Neuronal stem cell (in vitro differentiated cells): ENCODE measurements at regions not wholly inside any gene's neighbourhood (a gene's known extent, or its start where the extent isn't known, plus 50 kb on each side); places are given as distances from the start of the nearest gene placed in this dataset.

Experiments used
- DNase-seq: peaks from one replicate; pipeline ENCODE4 v3.0.0-alpha.2; 2013; ENCODE audit warnings: low spot score
- H2AFZ ChIP-seq: one replicate; pipeline ENCODE4 v1.6.1; 2013; ENCODE audit warnings: mild to moderate bottlenecking, low read length, inconsistent platforms
- H2AK5ac ChIP-seq: 2 replicates; pipeline ENCODE4 v1.6.1; 2013; ENCODE audit warnings: low read depth, mild to moderate bottlenecking, inconsistent platforms, low read length, moderate library complexity, mixed read lengths
- H2BK120ac ChIP-seq: 2 replicates; pipeline ENCODE4 v1.6.1; 2013; ENCODE audit warnings: low read depth, mild to moderate bottlenecking, inconsistent platforms, low read length, moderate library complexity, mixed read lengths
- H2BK12ac ChIP-seq: one replicate; pipeline ENCODE4 v1.6.1; 2013; ENCODE audit warnings: low read length, inconsistent platforms
- H2BK15ac ChIP-seq: 2 replicates; pipeline ENCODE4 v1.6.1; 2013; ENCODE audit warnings: mild to moderate bottlenecking, low read length, inconsistent platforms, mixed read lengths
- H2BK5ac ChIP-seq: one replicate; pipeline ENCODE4 v1.6.1; 2013; ENCODE audit warnings: inconsistent platforms, mild to moderate bottlenecking, low read length, moderate library complexity
- H3K14ac ChIP-seq: one replicate; pipeline ENCODE4 v1.6.1; 2013; ENCODE audit warnings: low read length, inconsistent platforms
- H3K18ac ChIP-seq: 2 replicates; pipeline ENCODE4 v1.6.1; 2013; ENCODE audit warnings: low read length, inconsistent platforms
- H3K23ac ChIP-seq: 2 replicates; pipeline ENCODE4 v1.6.1; 2013; ENCODE audit warnings: low read depth, mild to moderate bottlenecking, mixed read lengths, low read length, inconsistent platforms; ENCODE audit not compliant: poor library complexity
- H3K27ac ChIP-seq: replicated peaks from 3 replicates; pipeline ENCODE4 v1.5.1; 2013; ENCODE audit warnings: low read length, inconsistent platforms
- H3K27me3 ChIP-seq, 3 experiments: 2 replicates each; pipeline ENCODE4 v1.6.1; 2013; ENCODE audit warnings: low read length in 3 of 3, mild to moderate bottlenecking in 2 of 3, inconsistent platforms in 1 of 3, low read depth in 1 of 3, mixed read lengths in 1 of 3, moderate library complexity in 1 of 3; ENCODE audit not compliant: control insufficient read depth in 3 of 3, insufficient read depth in 3 of 3
- H3K36me3 ChIP-seq, 2 donors: replicated peaks in 1 of 2; 2 replicates each; pipeline ENCODE4 v1.6.1; 2013; ENCODE audit warnings: low read length in 2 of 2; ENCODE audit not compliant: control insufficient read depth in 2 of 2, insufficient read depth in 2 of 2
- H3K4ac ChIP-seq: 2 replicates; pipeline ENCODE4 v1.6.1; 2013; ENCODE audit warnings: inconsistent platforms, mild to moderate bottlenecking, low read length, moderate library complexity
- H3K4me1 ChIP-seq, 2 donors: 1 replicate in 1 of 2; 2 replicates in 1 of 2; pipeline ENCODE4 v1.6.1; 2013; ENCODE audit warnings: low read length in 2 of 2, low read depth in 1 of 2; ENCODE audit not compliant: control insufficient read depth in 2 of 2, insufficient read depth in 1 of 2
- H3K4me2 ChIP-seq: one replicate; pipeline ENCODE4 v1.6.1; 2013; ENCODE audit warnings: mild to moderate bottlenecking, low read length, inconsistent platforms; ENCODE audit not compliant: insufficient read depth, poor library complexity, severe bottlenecking
- H3K4me3 ChIP-seq, 2 donors: 2 replicates each; pipeline ENCODE4 v1.5.1; 2013; ENCODE audit warnings: low read length in 2 of 2, mild to moderate bottlenecking in 2 of 2, inconsistent platforms in 1 of 2, moderate library complexity in 1 of 2
- H3K79me1 ChIP-seq: one replicate; pipeline ENCODE4 v1.6.1; 2013; ENCODE audit warnings: low read depth, mild to moderate bottlenecking, inconsistent platforms, low read length, moderate library complexity
- H3K9ac ChIP-seq: one replicate; pipeline ENCODE4 v1.6.1; 2013; ENCODE audit warnings: mild to moderate bottlenecking, low read depth, low read length, inconsistent platforms; ENCODE audit not compliant: poor library complexity
- H3K9me3 ChIP-seq, 2 donors: replicated peaks in 1 of 2; 2 replicates each; pipeline versions ENCODE3 to v1.6.1; 2013; ENCODE audit warnings: low read length in 2 of 2, mild to moderate bottlenecking in 2 of 2, inconsistent platforms in 1 of 2, low read depth in 1 of 2, mixed read lengths in 1 of 2, moderate library complexity in 1 of 2; ENCODE audit not compliant: control insufficient read depth in 2 of 2, insufficient read depth in 1 of 2
- H4K8ac ChIP-seq: one replicate; pipeline ENCODE4 v1.6.1; 2013; ENCODE audit warnings: low read depth, mild to moderate bottlenecking, inconsistent platforms, low read length, moderate library complexity
- H4K91ac ChIP-seq: one replicate; pipeline ENCODE4 v1.6.1; 2013; ENCODE audit warnings: low read length, low read depth, mild to moderate bottlenecking, inconsistent platforms; ENCODE audit not compliant: poor library complexity
- WGBS, 2 donors: extraction: QIAGEN DNeasy Blood & Tissue Kit; methylation state at CpG; one replicate each; pipeline ENCODE4 v1.1.7; 2013; ENCODE audit warnings: missing lambda C conversion rate in 2 of 2, mixed read lengths in 1 of 2; ENCODE audit not compliant: insufficient read length in 2 of 2, insufficient replicate concordance in 1 of 2; ENCODE audit errors: extremely low coverage in 2 of 2; 5-methylcytosine and 5-hydroxymethylcytosine counted together

GRCh38 chr6:3939368-3939958, 90.3 kb downstream of the FAM50B start:
- Histone ChIP-seq H4K91ac (no peak overlapping the region), H3K14ac (no peak overlapping the region), H3K9me3 (no peaks in the 10 kb centered on the region), H2AK5ac (no peak overlapping the region), H2AFZ (no peak overlapping the region), H3K79me1 (no peaks in the 10 kb centered on the region), H3K27me3 (no peaks in the 10 kb centered on the region), H3K23ac (no peak overlapping the region), H3K4me1 (no peaks in the 10 kb centered on the region), H2BK120ac (no peak overlapping the region), H3K36me3 (no peaks in the 10 kb centered on the region), H2BK5ac (no peak overlapping the region), H4K8ac (no peak overlapping the region), H2BK15ac (no peak overlapping the region), H3K4me3 (no peak overlapping the region), H3K18ac (peak overlapping the region; percentile 60), H3K4ac (no peak overlapping the region), H3K27ac (no peak overlapping the region), H3K9ac (no peak overlapping the region), H2BK12ac (no peak overlapping the region), H3K4me2 (no peak overlapping the region)
- DNase-seq, result no peak
- no CpG with 5 or more reads among the region's 7 CpGs for WGBS, 2 donors

- Histone ChIP-seq H2BK5ac (no peak overlapping the region), H3K27me3 (no peaks in the 10 kb centered on the region), H3K18ac (no peak overlapping the region), H3K27ac (no peak overlapping the region), H4K91ac (no peak overlapping the region), H3K23ac (no peak overlapping the region), H2BK15ac (no peak overlapping the region), H3K9me3 (no peaks in the 10 kb centered on the region), H3K9ac (no peak overlapping the region), H3K4me2 (no peak overlapping the region), H2BK120ac (no peak overlapping the region), H3K14ac (no peak overlapping the region), H2BK12ac (no peak overlapping the region), H4K8ac (no peak overlapping the region), H3K79me1 (no peaks in the 10 kb centered on the region), H3K4ac (no peak overlapping the region), H2AK5ac (no peak overlapping the region), H3K36me3 (no peaks in the 10 kb centered on the region), H2AFZ (no peak overlapping the region), H3K4me3 (no peak overlapping the region), H3K4me1 (no peaks in the 10 kb centered on the region)
- WGBS, 2 donors, result no CpG with 5 or more reads among the region's 9 CpGs
- no peak for DNase-seq
These were observed 90.8 kb downstream of the FAM50B start for GRCh38 chr6:3939964-3940363.

GRCh38 chr6:3940703-3941102, 91.5 kb downstream of the FAM50B start:
- H4K91ac ChIP-seq, result no peak overlapping the region
- H3K23ac ChIP-seq, result no peak overlapping the region
- H4K8ac ChIP-seq, result no peak overlapping the region
- no peak overlapping the region for H2BK15ac ChIP-seq
- no peak overlapping the region for H3K4me3 ChIP-seq
- no peaks in the 10 kb centered on the region for H3K4me1 ChIP-seq
- H3K9me3 ChIP-seq, result no peaks in the 10 kb centered on the region
- no peak overlapping the region for H3K27ac ChIP-seq
- no peak for DNase-seq
- H2AK5ac ChIP-seq, result no peak overlapping the region
- H3K14ac ChIP-seq, result no peak overlapping the region
- H2BK120ac ChIP-seq, result no peak overlapping the region
- H3K36me3 ChIP-seq, result no peaks in the 10 kb centered on the region
- H3K79me1 ChIP-seq, result no peaks in the 10 kb centered on the region
- H2BK12ac ChIP-seq, result no peak overlapping the region
- WGBS, 2 donors, result no CpG with 5 or more reads among the region's 5 CpGs
- no peak overlapping the region for H3K4ac ChIP-seq
- H3K27me3 ChIP-seq, result no peaks in the 10 kb centered on the region
- H2BK5ac ChIP-seq, result no peak overlapping the region
- no peak overlapping the region for H3K18ac ChIP-seq
- H2AFZ ChIP-seq, result no peak overlapping the region
- no peak overlapping the region for H3K4me2 ChIP-seq
- H3K9ac ChIP-seq, result no peak overlapping the region

- Histone ChIP-seq H3K36me3 (no peaks in the 10 kb centered on the region), H3K23ac (no peak overlapping the region), H2BK120ac (no peak overlapping the region), H2BK15ac (no peak overlapping the region), H3K79me1 (no peaks in the 10 kb centered on the region), H3K4me2 (no peak overlapping the region), H2AFZ (no peak overlapping the region), H4K91ac (no peak overlapping the region), H3K14ac (peak overlapping the region; percentile 49), H3K9me3 (no peaks in the 10 kb centered on the region), H3K27ac (no peak overlapping the region), H3K4me3 (no peak overlapping the region), H3K4me1 (no peaks in the 10 kb centered on the region), H3K4ac (no peak overlapping the region), H4K8ac (no peak overlapping the region), H2BK12ac (no peak overlapping the region), H2AK5ac (no peak overlapping the region), H3K9ac (no peak overlapping the region), H3K18ac (no peak overlapping the region), H3K27me3 (no peaks in the 10 kb centered on the region), H2BK5ac (no peak overlapping the region)
- DNase-seq, result no peak
- no CpG with 5 or more reads among the region's 12 CpGs for WGBS, 2 donors
These were observed 94.2 kb downstream of the FAM50B start for GRCh38 chr6:3943331-3943765.
